HG02678 (cell line): ENCODE measurements at regions not wholly inside any gene's neighbourhood (a gene's known extent, or its start where the extent isn't known, plus 50 kb on each side); places are given as distances from the start of the nearest gene placed in this dataset.
A peak's percentile ranks its signal among the peaks of the same experiment; 100 is the strongest.

ENCODE experiments used
- ATAC-seq: cut with Tn5 transposase; IDR thresholded peaks from one replicate; pipeline ENCODE4 v1.9.1; 2021; ENCODE audit warnings: mild to moderate bottlenecking, moderate library complexity; ENCODE audit not compliant: unreplicated experiment

GRCh38 chr15:95910643-95911212 lies 419.8 kb upstream of the NR2F2 start:
- ATAC-seq: no peak

GRCh38 chr15:95911570-95912279 lies 418.8 kb upstream of the NR2F2 start:
- no peak for ATAC-seq

GRCh38 chr15:95912280-95912625 lies 418.2 kb upstream of the NR2F2 start:
- no peak for ATAC-seq

GRCh38 chr15:95912728-95913127 lies 417.8 kb upstream of the NR2F2 start:
- ATAC-seq: no peak

GRCh38 chr15:95916568-95916967 lies 413.9 kb upstream of the NR2F2 start:
- no peak for ATAC-seq

GRCh38 chr15:95918525-95918924 lies 412.0 kb upstream of the NR2F2 start:
- ATAC-seq: no peak

- no peak for ATAC-seq
These were observed 411.0 kb upstream of the NR2F2 start for GRCh38 chr15:95919460-95919859.

GRCh38 chr15:95921404-95921803 lies 409.1 kb upstream of the NR2F2 start:
- ATAC-seq: no peak

GRCh38 chr15:95922431-95922830 lies 408.1 kb upstream of the NR2F2 start:
- ATAC-seq: no peak

- no peak for ATAC-seq
These were observed 406.7 kb upstream of the NR2F2 start for GRCh38 chr15:95923792-95924191.

GRCh38 chr15:95928822-95929221 lies 401.7 kb upstream of the NR2F2 start:
- no peak for ATAC-seq

- ATAC-seq: peak; percentile 98
These were observed 401.2 kb upstream of the NR2F2 start for GRCh38 chr15:95929232-95929846.

- ATAC-seq: no peak
These were observed 399.7 kb upstream of the NR2F2 start for GRCh38 chr15:95930659-95931375.

GRCh38 chr15:95931619-95932018 lies 398.9 kb upstream of the NR2F2 start:
- no peak for ATAC-seq

GRCh38 chr15:95932141-95932540 lies 398.4 kb upstream of the NR2F2 start:
- no peak for ATAC-seq

- ATAC-seq: no peak
These were observed 397.8 kb upstream of the NR2F2 start for GRCh38 chr15:95932676-95933075.

GRCh38 chr15:95935852-95936251 lies 394.6 kb upstream of the NR2F2 start:
- no peak for ATAC-seq

GRCh38 chr15:95937128-95937528 lies 393.4 kb upstream of the NR2F2 start:
- no peak for ATAC-seq

GRCh38 chr15:95940431-95940985 lies 390.0 kb upstream of the NR2F2 start:
- no peak for ATAC-seq

- no peak for ATAC-seq
These were observed 386.3 kb upstream of the NR2F2 start for GRCh38 chr15:95944193-95944592.

GRCh38 chr15:95944661-95945255 lies 385.7 kb upstream of the NR2F2 start:
- no peak for ATAC-seq
